ENCODE measurements at regions not wholly inside any gene's neighbourhood (a gene's known extent, or its start where the extent isn't known, plus 50 kb on each side); places are given as distances from the start of the nearest gene placed in this dataset.

DNA sequence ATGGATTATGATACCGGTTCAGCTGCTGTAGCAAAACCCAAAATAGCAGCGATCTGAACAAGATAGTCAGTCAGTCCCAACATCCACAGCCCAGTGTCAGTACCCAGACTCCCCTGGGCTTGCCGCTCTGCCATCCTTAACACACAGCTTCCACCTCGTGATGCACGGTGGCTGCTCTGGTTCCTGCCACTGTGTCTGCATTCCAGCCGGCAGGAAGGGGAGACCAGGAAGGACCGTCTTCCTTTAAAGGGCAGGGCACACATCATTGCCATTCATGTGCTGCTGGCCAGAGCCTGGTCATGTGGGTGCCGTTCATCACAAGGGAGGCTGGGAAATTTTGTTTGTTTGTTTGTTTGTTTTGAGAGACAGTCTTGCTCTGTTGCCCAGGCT, 131.0 kb upstream of the IER5L start:
- TF ChIP-seq, protein P1, sequence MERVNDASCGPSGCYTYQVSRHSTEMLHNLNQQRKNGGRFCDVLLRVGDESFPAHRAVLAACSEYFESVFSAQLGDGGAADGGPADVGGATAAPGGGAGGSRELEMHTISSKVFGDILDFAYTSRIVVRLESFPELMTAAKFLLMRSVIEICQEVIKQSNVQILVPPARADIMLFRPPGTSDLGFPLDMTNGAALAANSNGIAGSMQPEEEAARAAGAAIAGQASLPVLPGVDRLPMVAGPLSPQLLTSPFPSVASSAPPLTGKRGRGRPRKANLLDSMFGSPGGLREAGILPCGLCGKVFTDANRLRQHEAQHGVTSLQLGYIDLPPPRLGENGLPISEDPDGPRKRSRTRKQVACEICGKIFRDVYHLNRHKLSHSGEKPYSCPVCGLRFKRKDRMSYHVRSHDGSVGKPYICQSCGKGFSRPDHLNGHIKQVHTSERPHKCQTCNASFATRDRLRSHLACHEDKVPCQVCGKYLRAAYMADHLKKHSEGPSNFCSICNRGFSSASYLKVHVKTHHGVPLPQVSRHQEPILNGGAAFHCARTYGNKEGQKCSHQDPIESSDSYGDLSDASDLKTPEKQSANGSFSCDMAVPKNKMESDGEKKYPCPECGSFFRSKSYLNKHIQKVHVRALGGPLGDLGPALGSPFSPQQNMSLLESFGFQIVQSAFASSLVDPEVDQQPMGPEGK (CRISPR knock-in tag; IDR thresholded peaks at IDR 0.05; ENCODE audit: borderline replicate concordance) = no peak
- ATAC-seq = no peak

DNA sequence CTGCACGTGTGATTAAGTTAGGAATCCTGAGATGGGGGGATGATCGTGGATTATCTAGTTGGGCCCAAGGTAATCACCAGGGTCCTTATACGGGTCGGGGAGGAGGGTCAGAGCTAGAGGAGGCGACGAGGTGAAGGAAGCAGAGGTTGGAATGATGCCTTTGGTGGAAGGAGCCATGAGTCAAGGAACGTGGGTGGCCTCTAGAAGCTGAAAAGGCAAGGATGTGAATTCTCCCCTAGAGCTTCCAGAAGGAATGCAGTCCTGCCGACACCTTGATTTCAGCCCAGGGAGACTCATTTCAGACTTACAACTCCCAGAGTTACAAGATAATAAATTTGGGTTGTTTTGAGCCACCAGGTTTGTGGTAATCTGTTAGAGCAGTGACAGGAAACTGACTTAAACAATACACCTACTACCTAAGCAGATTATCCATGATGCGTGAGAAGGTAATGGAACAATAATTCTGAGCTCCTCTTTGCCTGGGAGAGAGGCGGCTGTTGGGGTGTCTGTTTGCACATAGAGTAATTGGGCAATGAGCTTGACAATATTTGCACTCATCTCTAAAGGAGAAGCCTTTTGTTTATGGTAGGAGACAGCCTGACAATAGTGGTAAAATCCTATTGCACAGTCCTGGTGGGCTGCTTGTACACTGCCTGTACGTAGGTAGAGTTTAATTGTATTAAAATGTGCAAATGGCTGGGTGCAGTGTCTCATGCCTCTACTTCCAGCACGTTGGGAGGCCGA, 129.3 kb upstream of the IER5L start:
- no peak for TF ChIP-seq TCF4 (CRISPR knock-in tag; IDR thresholded peaks at IDR 0.05; ENCODE audit: borderline replicate concordance)
- no peak for TF ChIP-seq BACH2 (CRISPR knock-in tag; IDR thresholded peaks at IDR 0.05; ENCODE audit: borderline replicate concordance)
- TF ChIP-seq, protein P2, sequence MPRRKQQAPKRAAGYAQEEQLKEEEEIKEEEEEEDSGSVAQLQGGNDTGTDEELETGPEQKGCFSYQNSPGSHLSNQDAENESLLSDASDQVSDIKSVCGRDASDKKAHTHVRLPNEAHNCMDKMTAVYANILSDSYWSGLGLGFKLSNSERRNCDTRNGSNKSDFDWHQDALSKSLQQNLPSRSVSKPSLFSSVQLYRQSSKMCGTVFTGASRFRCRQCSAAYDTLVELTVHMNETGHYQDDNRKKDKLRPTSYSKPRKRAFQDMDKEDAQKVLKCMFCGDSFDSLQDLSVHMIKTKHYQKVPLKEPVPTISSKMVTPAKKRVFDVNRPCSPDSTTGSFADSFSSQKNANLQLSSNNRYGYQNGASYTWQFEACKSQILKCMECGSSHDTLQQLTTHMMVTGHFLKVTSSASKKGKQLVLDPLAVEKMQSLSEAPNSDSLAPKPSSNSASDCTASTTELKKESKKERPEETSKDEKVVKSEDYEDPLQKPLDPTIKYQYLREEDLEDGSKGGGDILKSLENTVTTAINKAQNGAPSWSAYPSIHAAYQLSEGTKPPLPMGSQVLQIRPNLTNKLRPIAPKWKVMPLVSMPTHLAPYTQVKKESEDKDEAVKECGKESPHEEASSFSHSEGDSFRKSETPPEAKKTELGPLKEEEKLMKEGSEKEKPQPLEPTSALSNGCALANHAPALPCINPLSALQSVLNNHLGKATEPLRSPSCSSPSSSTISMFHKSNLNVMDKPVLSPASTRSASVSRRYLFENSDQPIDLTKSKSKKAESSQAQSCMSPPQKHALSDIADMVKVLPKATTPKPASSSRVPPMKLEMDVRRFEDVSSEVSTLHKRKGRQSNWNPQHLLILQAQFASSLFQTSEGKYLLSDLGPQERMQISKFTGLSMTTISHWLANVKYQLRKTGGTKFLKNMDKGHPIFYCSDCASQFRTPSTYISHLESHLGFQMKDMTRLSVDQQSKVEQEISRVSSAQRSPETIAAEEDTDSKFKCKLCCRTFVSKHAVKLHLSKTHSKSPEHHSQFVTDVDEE (CRISPR knock-in tag; IDR thresholded peaks at IDR 0.05) = no peak
- TF ChIP-seq, protein P3, sequence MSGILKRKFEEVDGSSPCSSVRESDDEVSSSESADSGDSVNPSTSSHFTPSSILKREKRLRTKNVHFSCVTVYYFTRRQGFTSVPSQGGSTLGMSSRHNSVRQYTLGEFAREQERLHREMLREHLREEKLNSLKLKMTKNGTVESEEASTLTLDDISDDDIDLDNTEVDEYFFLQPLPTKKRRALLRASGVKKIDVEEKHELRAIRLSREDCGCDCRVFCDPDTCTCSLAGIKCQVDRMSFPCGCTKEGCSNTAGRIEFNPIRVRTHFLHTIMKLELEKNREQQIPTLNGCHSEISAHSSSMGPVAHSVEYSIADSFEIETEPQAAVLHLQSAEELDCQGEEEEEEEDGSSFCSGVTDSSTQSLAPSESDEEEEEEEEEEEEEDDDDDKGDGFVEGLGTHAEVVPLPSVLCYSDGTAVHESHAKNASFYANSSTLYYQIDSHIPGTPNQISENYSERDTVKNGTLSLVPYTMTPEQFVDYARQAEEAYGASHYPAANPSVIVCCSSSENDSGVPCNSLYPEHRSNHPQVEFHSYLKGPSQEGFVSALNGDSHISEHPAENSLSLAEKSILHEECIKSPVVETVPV (CRISPR knock-in tag; IDR thresholded peaks at IDR 0.05) = no peak
- no peak for TF ChIP-seq ZFP30 (CRISPR knock-in tag; IDR thresholded peaks at IDR 0.05)
- no peak for TF ChIP-seq ZC3H10 (CRISPR knock-in tag; IDR thresholded peaks at IDR 0.05)
- no peak for TF ChIP-seq SNAI2 (CRISPR knock-in tag; IDR thresholded peaks at IDR 0.05)
- no peak for TF ChIP-seq ISL1 (CRISPR knock-in tag; IDR thresholded peaks at IDR 0.05)
- TF ChIP-seq, protein P1 (CRISPR knock-in tag; IDR thresholded peaks at IDR 0.05; ENCODE audit: borderline replicate concordance) = no peak
- TF ChIP-seq OSR1 (CRISPR knock-in tag; IDR thresholded peaks at IDR 0.05) = no peak
- no peak for TF ChIP-seq GLIS3 (CRISPR knock-in tag; IDR thresholded peaks at IDR 0.05)
- no peak for TF ChIP-seq ZFP3 (CRISPR knock-in tag; IDR thresholded peaks at IDR 0.05)
- TF ChIP-seq ZNF8 (CRISPR knock-in tag; IDR thresholded peaks at IDR 0.05) = no peak
- no peak for TF ChIP-seq ARNTL (CRISPR knock-in tag; IDR thresholded peaks at IDR 0.05; ENCODE audit: borderline replicate concordance, low read depth)
- no peak for TF ChIP-seq PPARA (CRISPR knock-in tag; IDR thresholded peaks at IDR 0.05; ENCODE audit: borderline replicate concordance)
- TF ChIP-seq, protein P4, sequence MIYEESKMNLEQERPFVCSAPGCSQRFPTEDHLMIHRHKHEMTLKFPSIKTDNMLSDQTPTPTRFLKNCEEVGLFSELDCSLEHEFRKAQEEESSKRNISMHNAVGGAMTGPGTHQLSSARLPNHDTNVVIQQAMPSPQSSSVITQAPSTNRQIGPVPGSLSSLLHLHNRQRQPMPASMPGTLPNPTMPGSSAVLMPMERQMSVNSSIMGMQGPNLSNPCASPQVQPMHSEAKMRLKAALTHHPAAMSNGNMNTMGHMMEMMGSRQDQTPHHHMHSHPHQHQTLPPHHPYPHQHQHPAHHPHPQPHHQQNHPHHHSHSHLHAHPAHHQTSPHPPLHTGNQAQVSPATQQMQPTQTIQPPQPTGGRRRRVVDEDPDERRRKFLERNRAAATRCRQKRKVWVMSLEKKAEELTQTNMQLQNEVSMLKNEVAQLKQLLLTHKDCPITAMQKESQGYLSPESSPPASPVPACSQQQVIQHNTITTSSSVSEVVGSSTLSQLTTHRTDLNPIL (CRISPR knock-in tag; IDR thresholded peaks at IDR 0.05; ENCODE audit: low read depth) = no peak
- TF ChIP-seq, protein P5, sequence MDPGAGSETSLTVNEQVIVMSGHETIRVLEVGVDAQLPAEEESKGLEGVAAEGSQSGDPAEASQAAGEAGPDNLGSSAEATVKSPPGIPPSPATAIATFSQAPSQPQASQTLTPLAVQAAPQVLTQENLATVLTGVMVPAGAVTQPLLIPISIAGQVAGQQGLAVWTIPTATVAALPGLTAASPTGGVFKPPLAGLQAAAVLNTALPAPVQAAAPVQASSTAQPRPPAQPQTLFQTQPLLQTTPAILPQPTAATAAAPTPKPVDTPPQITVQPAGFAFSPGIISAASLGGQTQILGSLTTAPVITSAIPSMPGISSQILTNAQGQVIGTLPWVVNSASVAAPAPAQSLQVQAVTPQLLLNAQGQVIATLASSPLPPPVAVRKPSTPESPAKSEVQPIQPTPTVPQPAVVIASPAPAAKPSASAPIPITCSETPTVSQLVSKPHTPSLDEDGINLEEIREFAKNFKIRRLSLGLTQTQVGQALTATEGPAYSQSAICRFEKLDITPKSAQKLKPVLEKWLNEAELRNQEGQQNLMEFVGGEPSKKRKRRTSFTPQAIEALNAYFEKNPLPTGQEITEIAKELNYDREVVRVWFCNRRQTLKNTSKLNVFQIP (CRISPR knock-in tag; IDR thresholded peaks at IDR 0.05; ENCODE audit: borderline replicate concordance, low read depth) = no peak
- ATAC-seq = no peak

All from SK-N-SH treated with all-trans-retinoic acid at 6 μM for 48 hours (cell line).